Adrenal gland (tissue), 9 donors: ENCODE measurements at regions not wholly inside any gene's neighbourhood (a gene's known extent, or its start where the extent isn't known, plus 50 kb on each side); places are given as distances from the start of the nearest gene placed in this dataset.

Experiments used
- DNase-seq, 7 donors: peaks; one replicate each; pipeline ENCODE4 v3.0.0-alpha.2; 2019 to 2020
- H3K27ac ChIP-seq, 5 donors: fragments of 200-600 bp; sonication (generic) in 4 of 5; 1 replicate in 3 of 5; 2 replicates in 2 of 5; pipeline versions ENCODE4 v1.5.1 to v1.8.0; 2016 to 2020; ENCODE audit warnings: mild to moderate bottlenecking in 1 of 5
- H3K27me3 ChIP-seq: fragments of 200-600 bp; 2 replicates; pipeline ENCODE4 v1.8.0; 2021
- H3K36me3 ChIP-seq, 2 donors: fragments of 200-600 bp; replicated peaks in 1 of 2; 1 replicate in 1 of 2; 2 replicates in 1 of 2; pipeline versions ENCODE4 v1.5.1 to v1.8.0; 2018 to 2022
- H3K4me1 ChIP-seq, 2 donors: fragments of 200-600 bp; replicated peaks in 1 of 2; 1 replicate in 1 of 2; 2 replicates in 1 of 2; pipeline versions ENCODE4 v1.5.1 to v1.8.0; 2018 to 2021
- H3K4me3 ChIP-seq, 4 donors: fragments of 200-600 bp; sonication (generic) in 3 of 4; one replicate each; pipeline ENCODE4 v1.5.1; 2016 to 2018
- H3K9me3 ChIP-seq, 3 donors: fragments of 200-600 bp; sonication (generic) in 1 of 3; replicated peaks in 1 of 3; 1 replicate in 2 of 3; 2 replicates in 1 of 3; pipeline versions ENCODE4 v1.5.1 to v1.8.0; 2016 to 2021
- CTCF ChIP-seq, 6 experiments: fragments of 450-650 bp in 4 of 6; fragments of 200-600 bp in 2 of 6; sonication (generic) in 1 of 6; IDR thresholded peaks; 1 replicate in 5 of 6; 2 replicates in 1 of 6; pipeline versions ENCODE4 v1.5.1 to v1.8.0; 2016 to 2021; ENCODE audit warnings: antibody characterized with exemption in 6 of 6, mild to moderate bottlenecking in 2 of 6, moderate library complexity in 1 of 6
- POLR2A ChIP-seq, 2 donors: fragments of 450-650 bp; IDR thresholded peaks; one replicate each; pipeline ENCODE4 v1.6.1; 2017; ENCODE audit warnings: antibody characterized with exemption in 2 of 2, mild to moderate bottlenecking in 2 of 2, moderate library complexity in 1 of 2
- WGBS, 4 donors: extraction: QIAGEN DNeasy Blood & Tissue Kit in 2 of 4; methylation state at CpG; one replicate each; pipeline versions ENCODE4 v1.1.5 to v1.1.7; 2013 to 2017; 5-methylcytosine and 5-hydroxymethylcytosine counted together
- intact Hi-C, 2 donors: fragments of 100-400 bp; cut with DNase I; formaldehyde crosslinking; loops; one replicate each; pipeline versions ENCODE4 v1.14.1 to v1.15.0; 2022 to 2023
- donor health status: healthy with polysubstance abuse.
- donor health status: Bipolar disorder and iron deficiency.
- donor health status: DM: yes; HTN: yes; CAD: no.
- donor health status: DM: no; HTN: no; CAD: no.
- donor health status: DM: no; HTN: no; CAD: no.

- H3K27ac ChIP-seq = no peak overlapping the region
- H3K9me3 ChIP-seq = peaks cover 0 to 6% (median 0%) of the 10 kb centered on the region in 3 donors
- H3K4me1 ChIP-seq = no peaks in the 10 kb centered on the region
- WGBS, 4 donors = 61 to 79% (median 70%) methylated on average over 2 of the region's 2 CpGs
- intact Hi-C loops = no loop called here
- H3K4me3 ChIP-seq = no peak overlapping the region
- peaks cover 2% of the 10 kb centered on the region for H3K27me3 ChIP-seq
- no peak for TF ChIP-seq CTCF (IDR thresholded peaks at IDR 0.05)
- TF ChIP-seq POLR2A (IDR thresholded peaks at IDR 0.05) = no peak
- no peaks in the 10 kb centered on the region for H3K36me3 ChIP-seq
- no peak for DNase-seq
These were observed 470.9 kb downstream of the WDR72 start for GRCh38 chr15:53288542-53288941.

- 50 to 60% (median 55%) methylated on average over 4 of the region's 4 CpGs for WGBS, 4 donors
- no peak for DNase-seq
- Histone ChIP-seq H3K36me3 (no peaks in the 10 kb centered on the region), H3K9me3 (no peaks in the 10 kb centered on the region), H3K4me1 (no peaks in the 10 kb centered on the region), H3K27me3 (no peaks in the 10 kb centered on the region), H3K27ac (no peak overlapping the region), H3K4me3 (no peak overlapping the region)
- intact Hi-C loops = no loop called here
- TF ChIP-seq POLR2A (IDR thresholded peaks at IDR 0.05) (no peak), CTCF (IDR thresholded peaks at IDR 0.05) (no peak)
These were observed 484.5 kb upstream of the ONECUT1 start for GRCh38 chr15:53274630-53275029.

- Histone ChIP-seq H3K36me3 (no peaks in the 10 kb centered on the region), H3K27ac (no peak overlapping the region), H3K4me1 (no peaks in the 10 kb centered on the region), H3K4me3 (no peak overlapping the region), H3K27me3 (no peaks in the 10 kb centered on the region), H3K9me3 (no peaks in the 10 kb centered on the region)
- DNase-seq = no peak
- 0% methylated on average over 1 of the region's 1 CpG for WGBS, 4 donors
- intact Hi-C loops = no loop called here
- TF ChIP-seq POLR2A (IDR thresholded peaks at IDR 0.05) (no peak), CTCF (IDR thresholded peaks at IDR 0.05) (no peak)
These were observed 482.0 kb upstream of the ONECUT1 start for GRCh38 chr15:53272116-53272515.

DNA sequence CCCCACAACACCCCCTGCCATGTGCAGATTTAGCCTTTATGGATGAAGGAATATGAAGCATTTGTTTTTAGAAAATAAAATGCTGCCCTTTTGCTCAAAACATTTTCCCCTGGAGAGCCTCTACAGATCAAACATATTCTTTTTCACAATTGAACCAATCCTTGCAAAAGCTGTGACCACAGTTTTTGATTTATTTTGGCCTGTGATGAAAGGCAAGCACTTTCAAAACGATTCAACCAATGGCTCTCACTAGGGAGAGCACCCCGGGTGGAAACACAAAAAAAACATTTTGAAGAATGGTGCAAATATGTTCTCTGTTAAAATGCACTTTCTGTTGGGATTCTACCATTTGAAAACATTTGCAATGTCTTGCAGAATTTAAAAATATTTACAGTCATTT is 476.0 kb upstream of the ONECUT1 start:
- H3K4me1 ChIP-seq = no peaks in the 10 kb centered on the region
- DNase-seq = no peak
- no peaks in the 10 kb centered on the region for H3K36me3 ChIP-seq
- no peaks in the 10 kb centered on the region for H3K27me3 ChIP-seq
- intact Hi-C loops = no loop called here
- 39 to 52% (median 45%) methylated on average over 2 of the region's 2 CpGs for WGBS, 4 donors
- TF ChIP-seq CTCF (IDR thresholded peaks at IDR 0.05) (no peak), POLR2A (IDR thresholded peaks at IDR 0.05) (no peak)
- no peak overlapping the region for H3K27ac ChIP-seq
- H3K4me3 ChIP-seq = no peak overlapping the region
- H3K9me3 ChIP-seq = no peaks in the 10 kb centered on the region
